ENCODE measurements at regions not wholly inside any gene's neighbourhood (a gene's known extent, or its start where the extent isn't known, plus 50 kb on each side); places are given as distances from the start of the nearest gene placed in this dataset.

DNA sequence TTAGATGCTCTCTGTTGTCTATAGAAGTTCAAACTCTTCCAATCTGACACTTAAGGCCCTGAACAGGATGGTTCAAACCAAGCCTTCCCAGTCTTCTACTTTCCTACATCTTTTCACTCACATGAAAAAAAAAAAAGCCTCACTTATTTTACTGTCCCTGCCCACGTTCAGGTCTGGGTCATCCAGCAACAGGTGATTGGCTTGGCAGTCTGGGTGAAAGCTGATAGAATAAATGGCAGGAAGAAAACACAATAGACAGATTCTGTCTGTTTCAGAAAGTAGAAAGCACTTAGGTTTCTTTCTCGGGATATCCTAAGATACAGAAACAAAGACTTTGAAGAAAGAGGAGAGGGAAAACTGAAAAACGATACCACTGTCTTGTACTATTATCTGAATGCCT lies 61.8 kb upstream of the HSF2 start:
- TF ChIP-seq ZNF12 (CRISPR knock-in tag; IDR thresholded peaks at IDR 0.05) (no peak), PLRG1 (conservative IDR thresholded peaks at IDR 0.05) (no peak), NFYC (CRISPR knock-in tag; IDR thresholded peaks at IDR 0.05) (no peak), TP53 (CRISPR knock-in tag; conservative IDR thresholded peaks at IDR 0.05) (no peak), ZBTB42 (CRISPR knock-in tag; IDR thresholded peaks at IDR 0.05) (no peak), ZNF782 (CRISPR knock-in tag; IDR thresholded peaks at IDR 0.05; ENCODE audit: borderline replicate concordance) (no peak)
- TF ChIP-seq, protein P1, sequence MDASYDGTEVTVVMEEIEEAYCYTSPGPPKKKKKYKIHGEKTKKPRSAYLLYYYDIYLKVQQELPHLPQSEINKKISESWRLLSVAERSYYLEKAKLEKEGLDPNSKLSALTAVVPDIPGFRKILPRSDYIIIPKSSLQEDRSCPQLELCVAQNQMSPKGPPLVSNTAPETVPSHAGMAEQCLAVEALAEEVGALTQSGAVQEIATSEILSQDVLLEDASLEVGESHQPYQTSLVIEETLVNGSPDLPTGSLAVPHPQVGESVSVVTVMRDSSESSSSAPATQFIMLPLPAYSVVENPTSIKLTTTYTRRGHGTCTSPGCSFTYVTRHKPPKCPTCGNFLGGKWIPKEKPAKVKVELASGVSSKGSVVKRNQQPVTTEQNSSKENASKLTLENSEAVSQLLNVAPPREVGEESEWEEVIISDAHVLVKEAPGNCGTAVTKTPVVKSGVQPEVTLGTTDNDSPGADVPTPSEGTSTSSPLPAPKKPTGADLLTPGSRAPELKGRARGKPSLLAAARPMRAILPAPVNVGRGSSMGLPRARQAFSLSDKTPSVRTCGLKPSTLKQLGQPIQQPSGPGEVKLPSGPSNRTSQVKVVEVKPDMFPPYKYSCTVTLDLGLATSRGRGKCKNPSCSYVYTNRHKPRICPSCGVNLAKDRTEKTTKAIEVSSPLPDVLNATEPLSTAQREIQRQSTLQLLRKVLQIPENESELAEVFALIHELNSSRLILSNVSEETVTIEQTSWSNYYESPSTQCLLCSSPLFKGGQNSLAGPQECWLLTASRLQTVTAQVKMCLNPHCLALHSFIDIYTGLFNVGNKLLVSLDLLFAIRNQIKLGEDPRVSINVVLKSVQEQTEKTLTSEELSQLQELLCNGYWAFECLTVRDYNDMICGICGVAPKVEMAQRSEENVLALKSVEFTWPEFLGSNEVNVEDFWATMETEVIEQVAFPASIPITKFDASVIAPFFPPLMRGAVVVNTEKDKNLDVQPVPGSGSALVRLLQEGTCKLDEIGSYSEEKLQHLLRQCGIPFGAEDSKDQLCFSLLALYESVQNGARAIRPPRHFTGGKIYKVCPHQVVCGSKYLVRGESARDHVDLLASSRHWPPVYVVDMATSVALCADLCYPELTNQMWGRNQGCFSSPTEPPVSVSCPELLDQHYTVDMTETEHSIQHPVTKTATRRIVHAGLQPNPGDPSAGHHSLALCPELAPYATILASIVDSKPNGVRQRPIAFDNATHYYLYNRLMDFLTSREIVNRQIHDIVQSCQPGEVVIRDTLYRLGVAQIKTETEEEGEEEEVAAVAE (CRISPR knock-in tag; IDR thresholded peaks at IDR 0.05; ENCODE audit: borderline replicate concordance) = no peak
- TF ChIP-seq, protein P2, sequence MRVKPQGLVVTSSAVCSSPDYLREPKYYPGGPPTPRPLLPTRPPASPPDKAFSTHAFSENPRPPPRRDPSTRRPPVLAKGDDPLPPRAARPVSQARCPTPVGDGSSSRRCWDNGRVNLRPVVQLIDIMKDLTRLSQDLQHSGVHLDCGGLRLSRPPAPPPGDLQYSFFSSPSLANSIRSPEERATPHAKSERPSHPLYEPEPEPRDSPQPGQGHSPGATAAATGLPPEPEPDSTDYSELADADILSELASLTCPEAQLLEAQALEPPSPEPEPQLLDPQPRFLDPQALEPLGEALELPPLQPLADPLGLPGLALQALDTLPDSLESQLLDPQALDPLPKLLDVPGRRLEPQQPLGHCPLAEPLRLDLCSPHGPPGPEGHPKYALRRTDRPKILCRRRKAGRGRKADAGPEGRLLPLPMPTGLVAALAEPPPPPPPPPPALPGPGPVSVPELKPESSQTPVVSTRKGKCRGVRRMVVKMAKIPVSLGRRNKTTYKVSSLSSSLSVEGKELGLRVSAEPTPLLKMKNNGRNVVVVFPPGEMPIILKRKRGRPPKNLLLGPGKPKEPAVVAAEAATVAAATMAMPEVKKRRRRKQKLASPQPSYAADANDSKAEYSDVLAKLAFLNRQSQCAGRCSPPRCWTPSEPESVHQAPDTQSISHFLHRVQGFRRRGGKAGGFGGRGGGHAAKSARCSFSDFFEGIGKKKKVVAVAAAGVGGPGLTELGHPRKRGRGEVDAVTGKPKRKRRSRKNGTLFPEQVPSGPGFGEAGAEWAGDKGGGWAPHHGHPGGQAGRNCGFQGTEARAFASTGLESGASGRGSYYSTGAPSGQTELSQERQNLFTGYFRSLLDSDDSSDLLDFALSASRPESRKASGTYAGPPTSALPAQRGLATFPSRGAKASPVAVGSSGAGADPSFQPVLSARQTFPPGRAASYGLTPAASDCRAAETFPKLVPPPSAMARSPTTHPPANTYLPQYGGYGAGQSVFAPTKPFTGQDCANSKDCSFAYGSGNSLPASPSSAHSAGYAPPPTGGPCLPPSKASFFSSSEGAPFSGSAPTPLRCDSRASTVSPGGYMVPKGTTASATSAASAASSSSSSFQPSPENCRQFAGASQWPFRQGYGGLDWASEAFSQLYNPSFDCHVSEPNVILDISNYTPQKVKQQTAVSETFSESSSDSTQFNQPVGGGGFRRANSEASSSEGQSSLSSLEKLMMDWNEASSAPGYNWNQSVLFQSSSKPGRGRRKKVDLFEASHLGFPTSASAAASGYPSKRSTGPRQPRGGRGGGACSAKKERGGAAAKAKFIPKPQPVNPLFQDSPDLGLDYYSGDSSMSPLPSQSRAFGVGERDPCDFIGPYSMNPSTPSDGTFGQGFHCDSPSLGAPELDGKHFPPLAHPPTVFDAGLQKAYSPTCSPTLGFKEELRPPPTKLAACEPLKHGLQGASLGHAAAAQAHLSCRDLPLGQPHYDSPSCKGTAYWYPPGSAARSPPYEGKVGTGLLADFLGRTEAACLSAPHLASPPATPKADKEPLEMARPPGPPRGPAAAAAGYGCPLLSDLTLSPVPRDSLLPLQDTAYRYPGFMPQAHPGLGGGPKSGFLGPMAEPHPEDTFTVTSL (CRISPR knock-in tag; IDR thresholded peaks at IDR 0.05; ENCODE audit: borderline replicate concordance) = no peak
- no peak overlapping the region for H2AFZ ChIP-seq (ENCODE audit: low read length)
- H3K4me3 ChIP-seq (replicated peaks in 1 of 3; ENCODE audit: insufficient read depth in 1 of 3, low read depth in 2 of 3, low read length in 3 of 3) = no peak overlapping the region
- 3% methylated on average over 3 of the region's 3 CpGs for WGBS (ENCODE audit: low lambda C conversion rate)
- FAIRE-seq = no peak
- CTCF ChIA-PET (ENCODE audit: low intra/inter-chr PET ratio, low total read pairs) = no interaction called here
- no peaks in the 10 kb centered on the region for H3K4me1 ChIP-seq (ENCODE audit: insufficient read depth, low read length)
- H3K9ac ChIP-seq (ENCODE audit: insufficient read depth, low read depth, low read length) = no peak overlapping the region
- no peaks in the 10 kb centered on the region for H4K20me1 ChIP-seq (ENCODE audit: insufficient read depth, low read length)
- no peaks in the 10 kb centered on the region for H3K36me3 ChIP-seq (replicated peaks in 1 of 2; ENCODE audit: control insufficient read depth in 1 of 2, insufficient read depth in 2 of 2, low read length in 2 of 2)
- H3K4me2 ChIP-seq (ENCODE audit: low read depth, low read length) = no peak overlapping the region
- intact Hi-C loops (cut with micrococcal nuclease; ENCODE audit: unreplicated experiment) (no loop called here), in situ Hi-C loops (cut with HindIII; ENCODE audit: extremely low pct_ligation_motif_present, low pct_unique_long_range_greater_than_20kb) (no loop called here)
- no peaks in the 10 kb centered on the region for H3K79me2 ChIP-seq (ENCODE audit: insufficient read depth, low read length)
- no peak for ATAC-seq
- no peak overlapping the region for H3K27ac ChIP-seq (ENCODE audit: extremely low read length, insufficient read depth, low read length)
- POLR2A ChIA-PET = no interaction called here
- H3K27me3 ChIP-seq (ENCODE audit: control insufficient read depth in 1 of 2, insufficient read depth in 2 of 2, low read length in 2 of 2) = no peaks in the 10 kb centered on the region
- BruUV-seq (replicated peaks) = no TSS peak
- H3K9me3 ChIP-seq (ENCODE audit: low read length) = no peaks in the 10 kb centered on the region
- no peak for DNase-seq (ENCODE audit: low spot score)
